ENCODE measurements at regions not wholly inside any gene's neighbourhood (a gene's known extent, or its start where the extent isn't known, plus 50 kb on each side); places are given as distances from the start of the nearest gene placed in this dataset.

GRCh38 chr10:34024282-34024681, 689.8 kb upstream of the NRP1 start:
- no peak for TF ChIP-seq CTCF (IDR thresholded peaks at IDR 0.05)
- TF ChIP-seq POLR2A (IDR thresholded peaks at IDR 0.05) = no peak
- no peak for TF ChIP-seq POLR2AphosphoS5 (IDR thresholded peaks at IDR 0.05)
- no peak for TF ChIP-seq EP300 (IDR thresholded peaks at IDR 0.05)
